AG20443 (cell line): ENCODE measurements at regions not wholly inside any gene's neighbourhood (a gene's known extent, or its start where the extent isn't known, plus 50 kb on each side); places are given as distances from the start of the nearest gene placed in this dataset.

Source experiments
- DNase-seq: peaks from one replicate; pipeline ENCODE4 v3.0.0; 2012; ENCODE audit warnings: low spot score, mixed read lengths

- no peak for DNase-seq
Observed at GRCh38 chr13:111537843-111538499, 217.5 kb downstream of the TEX29 start.

- no peak for DNase-seq
Observed at GRCh38 chr13:111539252-111539651, 218.8 kb downstream of the TEX29 start.

DNA sequence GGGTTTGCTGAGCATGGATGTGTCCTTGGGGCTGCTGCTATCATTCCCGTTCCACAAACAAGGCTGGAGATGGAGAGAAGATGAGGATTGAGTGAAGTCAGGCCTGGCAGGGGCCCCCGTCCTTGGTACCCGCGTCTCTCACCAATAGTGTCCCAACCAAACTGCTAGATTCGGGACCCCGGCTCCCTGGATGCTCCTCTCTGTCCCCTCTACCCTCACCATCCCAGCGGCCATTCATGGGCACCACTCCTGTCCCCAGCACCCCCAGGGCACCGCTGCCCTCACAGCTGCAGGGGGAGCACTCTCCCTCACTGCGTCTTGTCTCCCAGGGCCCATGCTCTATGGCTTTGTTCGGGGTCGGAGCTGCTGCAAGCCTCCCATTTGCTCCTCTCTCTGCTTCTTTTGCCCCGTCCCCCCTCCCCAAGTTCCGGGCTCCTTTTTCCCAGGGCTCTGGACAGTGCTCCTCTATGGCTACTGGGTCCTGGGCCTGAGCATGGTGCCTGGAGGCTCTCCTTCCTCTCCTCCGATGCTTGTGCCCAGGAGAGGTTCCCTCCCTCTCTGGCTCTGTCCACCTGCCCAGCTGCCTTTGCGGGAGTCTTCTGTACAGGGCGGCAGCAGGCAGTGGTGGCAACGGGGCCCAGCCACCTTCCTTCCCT, 219.5 kb downstream of the TEX29 start:
- DNase-seq = no peak

- no peak for DNase-seq
Observed at GRCh38 chr13:111540486-111540885, 220.0 kb downstream of the TEX29 start.

DNA sequence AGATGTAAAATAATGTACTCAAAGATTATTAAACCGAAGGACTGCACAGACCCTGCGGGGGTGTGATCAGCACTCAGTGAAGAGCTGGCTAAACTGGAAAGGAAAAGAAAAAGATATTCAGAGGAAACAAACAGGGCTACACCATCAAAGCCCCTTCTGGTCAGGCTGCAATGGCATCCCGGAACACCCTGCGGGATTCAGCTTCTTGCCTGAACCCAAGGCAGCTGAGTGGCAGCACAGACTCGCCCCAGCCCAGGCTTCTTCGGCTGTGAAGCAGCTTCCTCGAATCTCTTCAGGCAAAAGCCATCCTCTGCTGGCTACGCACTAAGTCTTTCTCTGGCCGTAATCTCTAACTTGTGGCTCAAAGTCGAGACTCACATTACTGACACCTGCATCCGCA, 220.9 kb downstream of the TEX29 start:
- DNase-seq = no peak

DNA sequence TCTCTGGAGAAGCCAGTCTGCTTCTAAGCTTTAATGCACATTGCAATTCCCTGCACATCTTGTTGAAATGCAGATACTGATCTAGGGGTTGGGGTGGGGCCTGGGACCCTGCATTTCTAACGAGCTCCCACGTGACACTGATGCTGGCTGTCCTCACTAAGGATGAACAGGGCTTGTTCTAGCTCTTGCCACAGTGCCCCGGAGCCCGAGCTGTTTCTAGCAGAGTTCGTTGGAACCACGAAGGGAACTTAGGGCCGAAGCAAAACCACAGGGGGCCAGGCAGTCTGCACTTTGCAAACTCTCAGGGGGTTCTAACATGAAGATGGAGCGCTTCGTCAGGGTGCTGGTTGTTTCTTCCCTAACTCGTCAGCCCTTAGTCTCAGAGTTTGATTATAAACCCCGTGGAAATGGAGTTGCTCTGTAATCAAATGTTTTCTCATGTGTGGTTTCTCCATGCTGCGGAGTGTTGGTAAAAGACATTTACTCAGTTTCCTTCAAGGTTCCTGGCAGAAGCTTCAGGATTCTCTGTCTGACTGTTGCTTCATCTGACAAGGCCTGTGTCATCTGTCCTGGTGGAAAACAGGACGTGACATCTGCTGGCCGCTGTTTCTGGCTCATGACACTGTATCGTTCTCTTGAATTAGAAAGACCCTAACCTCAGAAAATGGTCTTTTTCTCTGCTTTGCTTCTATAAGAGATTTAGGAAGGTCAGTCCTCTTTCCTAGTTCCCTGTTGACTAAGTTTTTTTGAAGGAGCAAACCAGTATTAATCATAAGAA, 221.5 kb downstream of the TEX29 start:
- DNase-seq = no peak

GRCh38 chr13:111542530-111543341, 222.3 kb downstream of the TEX29 start:
- DNase-seq = no peak

DNA sequence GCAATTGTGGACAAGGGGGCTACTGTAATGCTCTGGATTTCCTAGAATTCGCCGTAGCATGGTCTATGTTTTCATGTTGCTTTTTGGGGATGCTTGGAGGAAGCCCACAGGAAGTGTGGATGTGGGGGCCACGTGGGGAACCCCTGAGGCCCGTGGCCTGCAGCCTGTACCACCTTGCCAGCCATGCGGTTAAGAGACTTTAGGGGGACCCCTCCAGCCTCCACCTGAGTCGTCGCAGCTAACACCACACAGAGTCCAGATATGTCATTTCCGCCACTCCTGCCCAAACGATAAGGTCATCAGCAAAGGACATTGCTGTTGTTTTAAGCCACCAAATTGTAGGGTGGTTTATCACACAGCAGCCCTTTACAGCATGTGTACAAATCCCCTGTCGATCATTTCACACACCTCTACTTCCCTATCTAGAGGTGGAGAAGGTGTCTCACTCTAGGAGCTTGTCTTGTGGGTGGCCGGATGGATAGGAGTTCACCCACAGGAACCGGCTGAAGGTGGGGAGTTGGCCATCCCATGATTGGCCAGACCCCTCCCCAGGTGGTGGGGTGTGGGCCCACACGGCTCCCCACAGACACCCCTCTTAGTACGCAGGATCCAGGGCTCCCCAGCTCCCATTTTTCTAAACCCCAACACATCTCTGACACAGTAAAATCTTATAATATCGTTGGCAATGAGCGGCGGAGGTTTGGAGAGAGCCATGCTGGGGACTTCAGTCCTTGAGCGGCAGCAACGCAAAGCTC, 226.7 kb downstream of the TEX29 start:
- DNase-seq = no peak

DNA sequence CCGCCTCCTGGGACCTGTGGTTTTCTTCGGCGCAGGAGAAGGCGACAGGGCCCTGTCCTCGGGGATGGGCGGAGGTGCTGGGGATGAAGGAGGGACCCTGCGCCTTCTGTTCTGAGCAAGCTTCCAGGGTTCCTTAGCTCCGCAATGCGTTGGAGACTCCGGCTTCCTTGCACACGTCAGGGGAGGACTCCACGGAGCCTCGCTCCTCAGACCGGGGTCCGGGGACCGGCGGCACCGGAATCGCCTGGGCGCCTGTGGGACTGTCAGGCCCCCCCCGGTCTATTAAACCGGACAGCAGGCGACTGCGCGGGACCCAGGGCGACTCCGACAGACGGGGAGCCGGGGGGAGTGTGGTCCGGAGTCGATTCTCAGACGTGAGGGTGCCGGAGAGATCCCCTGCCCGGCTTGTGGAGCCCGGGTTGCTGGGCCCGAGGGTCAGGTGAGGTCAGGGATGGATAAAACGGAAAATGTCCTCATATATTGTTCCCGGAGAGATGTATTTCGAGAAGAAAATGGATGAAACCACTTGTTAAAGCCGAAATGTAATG, 227.4 kb downstream of the TEX29 start:
- DNase-seq = no peak

GRCh38 chr13:111548301-111548700, 227.9 kb downstream of the TEX29 start:
- no peak for DNase-seq

GRCh38 chr13:111548805-111549204, 228.4 kb downstream of the TEX29 start:
- DNase-seq = no peak

- no peak for DNase-seq
Observed at GRCh38 chr13:111549464-111549863, 229.0 kb downstream of the TEX29 start.

DNA sequence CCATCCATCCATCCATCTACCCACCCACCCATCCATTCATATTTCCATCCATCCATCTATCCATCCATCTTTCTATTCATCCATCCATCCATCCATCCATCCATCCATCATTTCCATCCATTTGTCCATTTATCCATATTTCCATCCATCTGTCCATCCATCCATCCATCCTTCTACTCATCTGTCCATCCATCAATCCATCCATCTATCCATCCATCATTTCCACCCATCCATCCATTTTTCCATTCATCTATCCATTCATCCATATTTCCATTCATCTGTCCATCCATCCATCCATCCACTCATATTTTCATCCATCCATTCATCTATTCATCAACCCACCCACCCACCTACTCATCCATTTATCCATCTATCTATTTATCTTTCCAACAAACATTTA, 229.6 kb downstream of the TEX29 start:
- no peak for DNase-seq

DNA sequence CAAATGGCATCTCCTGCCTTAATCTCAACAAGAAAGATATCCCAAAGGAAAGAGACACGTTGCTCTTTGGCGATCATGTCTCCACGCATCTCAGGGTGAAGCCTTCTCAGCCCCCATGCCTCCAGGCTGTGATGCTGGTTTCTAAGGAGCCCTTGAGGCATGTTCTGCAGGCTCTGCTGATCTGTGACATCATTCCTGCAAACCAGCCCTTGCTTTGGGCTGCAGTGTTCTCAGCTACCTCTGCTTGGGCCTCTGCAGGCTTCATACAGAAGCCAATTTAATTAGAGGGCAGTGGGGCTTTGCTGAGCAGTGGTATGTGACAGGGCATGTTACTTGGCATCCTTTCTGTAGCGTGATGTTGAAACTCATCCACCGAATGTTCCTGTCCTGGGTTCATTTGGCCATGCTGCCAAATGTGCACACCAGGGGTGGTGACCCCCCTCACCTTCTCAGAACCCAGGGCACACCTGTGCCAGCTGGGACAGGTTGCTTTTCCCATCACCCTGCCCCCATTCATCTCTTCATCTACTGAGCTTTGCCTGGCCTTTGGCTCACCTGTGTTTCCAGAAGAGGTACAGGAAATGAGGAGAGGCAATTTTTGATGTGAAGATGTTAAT, 230.9 kb downstream of the TEX29 start:
- DNase-seq = no peak

- DNase-seq = no peak
Observed at GRCh38 chr13:111552891-111553655, 232.6 kb downstream of the TEX29 start.

GRCh38 chr13:111554539-111555267, 234.3 kb downstream of the TEX29 start:
- DNase-seq = no peak

GRCh38 chr13:111555268-111555808, 234.9 kb downstream of the TEX29 start:
- no peak for DNase-seq

GRCh38 chr13:111555903-111556302, 235.5 kb downstream of the TEX29 start:
- no peak for DNase-seq

GRCh38 chr13:111556496-111556895, 236.1 kb downstream of the TEX29 start:
- no peak for DNase-seq
